MM.1S (cell line): ENCODE measurements at regions not wholly inside any gene's neighbourhood (a gene's known extent, or its start where the extent isn't known, plus 50 kb on each side); places are given as distances from the start of the nearest gene placed in this dataset.

Experiments
- EZH2 ChIP-seq: fragments of 300-600 bp; sonication (generic); optimal IDR thresholded peaks from 2 replicates; pipeline ENCODE3; 2017; ENCODE audit warnings: low read depth, mild to moderate bottlenecking, antibody characterized with exemption, low read length, mixed read lengths
- TF ChIP-seq, protein P1 (sequence below): fragments of 300-600 bp; sonication (generic); IDR thresholded peaks from 2 replicates; pipeline ENCODE4 v1.5.1; 2016; ENCODE audit warnings: antibody characterized with exemption, low read length, mixed read lengths

DNA sequence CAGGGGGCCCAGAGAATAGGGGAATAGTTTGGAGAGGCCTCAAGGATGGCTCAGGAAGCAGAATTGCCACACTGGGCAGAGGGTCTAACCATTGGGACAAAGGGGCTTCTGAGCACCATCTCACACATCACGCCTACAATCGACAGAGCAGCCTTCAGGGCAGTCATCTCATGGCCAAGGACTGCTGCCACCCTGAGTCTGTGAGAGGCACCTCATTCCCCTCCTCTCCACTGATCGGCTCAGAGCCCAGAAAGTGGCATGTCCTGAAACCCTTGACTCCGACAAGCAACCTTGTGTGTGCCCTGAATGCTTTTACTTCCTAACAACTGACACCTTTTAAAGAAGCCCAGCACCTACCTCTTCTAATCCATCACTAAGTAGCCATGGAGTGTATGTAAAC lies 128.9 kb upstream of the PTPN3 start:
- TF ChIP-seq, protein P1, sequence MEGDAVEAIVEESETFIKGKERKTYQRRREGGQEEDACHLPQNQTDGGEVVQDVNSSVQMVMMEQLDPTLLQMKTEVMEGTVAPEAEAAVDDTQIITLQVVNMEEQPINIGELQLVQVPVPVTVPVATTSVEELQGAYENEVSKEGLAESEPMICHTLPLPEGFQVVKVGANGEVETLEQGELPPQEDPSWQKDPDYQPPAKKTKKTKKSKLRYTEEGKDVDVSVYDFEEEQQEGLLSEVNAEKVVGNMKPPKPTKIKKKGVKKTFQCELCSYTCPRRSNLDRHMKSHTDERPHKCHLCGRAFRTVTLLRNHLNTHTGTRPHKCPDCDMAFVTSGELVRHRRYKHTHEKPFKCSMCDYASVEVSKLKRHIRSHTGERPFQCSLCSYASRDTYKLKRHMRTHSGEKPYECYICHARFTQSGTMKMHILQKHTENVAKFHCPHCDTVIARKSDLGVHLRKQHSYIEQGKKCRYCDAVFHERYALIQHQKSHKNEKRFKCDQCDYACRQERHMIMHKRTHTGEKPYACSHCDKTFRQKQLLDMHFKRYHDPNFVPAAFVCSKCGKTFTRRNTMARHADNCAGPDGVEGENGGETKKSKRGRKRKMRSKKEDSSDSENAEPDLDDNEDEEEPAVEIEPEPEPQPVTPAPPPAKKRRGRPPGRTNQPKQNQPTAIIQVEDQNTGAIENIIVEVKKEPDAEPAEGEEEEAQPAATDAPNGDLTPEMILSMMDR, result no peak
- TF ChIP-seq EZH2, result no peak
